Right ventricle myocardium superior (tissue), 1 donor: ENCODE measurements at regions not wholly inside any gene's neighbourhood (a gene's known extent, or its start where the extent isn't known, plus 50 kb on each side); places are given as distances from the start of the nearest gene placed in this dataset.

Experiments
- ATAC-seq: fragments of 200-7000 bp; cut with Tn5 transposase; one replicate; pipeline ENCODE4 v1.9.1; 2020; ENCODE audit warnings: mild to moderate bottlenecking; ENCODE audit not compliant: poor library complexity
- DNase-seq: peaks from one replicate; pipeline ENCODE4 v3.0.0-alpha.2; 2020
- intact Hi-C: fragments of 100-400 bp; cut with DNase I; formaldehyde crosslinking; loops from one replicate; pipeline ENCODE4 v1.11.2; 2022
- donor health status: DM: no; HTN: yes; CAD: no; lungs with severe emphysema.

GRCh38 chr9:113764572-113764971 is 111.5 kb upstream of the ZNF618 start:
- ATAC-seq = no peak
- intact Hi-C loops = no loop called here
- no peak for DNase-seq

GRCh38 chr9:113769412-113769811 is 106.7 kb upstream of the ZNF618 start:
- ATAC-seq (no peak), DNase-seq (no peak)
- intact Hi-C loops = no loop called here

- no peak for DNase-seq
- intact Hi-C loops = no loop called here
- ATAC-seq = no peak
These were observed 105.7 kb upstream of the ZNF618 start for GRCh38 chr9:113770396-113770795.

GRCh38 chr9:113771199-113771598 is 104.9 kb upstream of the ZNF618 start:
- peak; percentile 64 for ATAC-seq
- no peak for DNase-seq
- intact Hi-C loops = no loop called here

- intact Hi-C loops = no loop called here
- DNase-seq (no peak), ATAC-seq (peak; percentile 79)
These were observed 103.8 kb upstream of the ZNF618 start for GRCh38 chr9:113772121-113772810.

- DNase-seq (no peak), ATAC-seq (no peak)
- intact Hi-C loops = no loop called here
These were observed 101.1 kb upstream of the ZNF618 start for GRCh38 chr9:113774963-113775362.

- intact Hi-C loops = no loop called here
- ATAC-seq = no peak
- no peak for DNase-seq
These were observed 100.4 kb upstream of the ZNF618 start for GRCh38 chr9:113775749-113776148.

DNA sequence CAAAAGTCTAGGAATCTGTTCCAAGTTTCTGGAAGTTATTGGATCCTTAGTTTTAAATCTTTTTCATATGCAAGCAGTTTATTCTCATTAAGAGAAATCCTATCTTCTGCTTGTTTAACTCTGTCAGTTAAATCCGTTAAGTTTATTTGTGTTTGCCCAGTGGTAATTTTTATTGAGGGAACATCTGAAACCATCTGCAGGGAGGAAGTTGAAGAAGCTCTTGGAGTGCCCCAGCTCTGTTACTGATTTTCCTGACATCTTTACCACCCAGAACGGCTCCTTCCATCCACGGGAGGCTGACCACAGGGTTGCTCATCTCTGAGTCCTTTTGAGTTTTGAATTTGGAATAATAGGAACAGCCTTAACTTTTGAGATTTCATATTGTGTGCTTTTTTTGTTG is 99.9 kb upstream of the ZNF618 start:
- DNase-seq (no peak), ATAC-seq (no peak)
- intact Hi-C loops = no loop called here

DNA sequence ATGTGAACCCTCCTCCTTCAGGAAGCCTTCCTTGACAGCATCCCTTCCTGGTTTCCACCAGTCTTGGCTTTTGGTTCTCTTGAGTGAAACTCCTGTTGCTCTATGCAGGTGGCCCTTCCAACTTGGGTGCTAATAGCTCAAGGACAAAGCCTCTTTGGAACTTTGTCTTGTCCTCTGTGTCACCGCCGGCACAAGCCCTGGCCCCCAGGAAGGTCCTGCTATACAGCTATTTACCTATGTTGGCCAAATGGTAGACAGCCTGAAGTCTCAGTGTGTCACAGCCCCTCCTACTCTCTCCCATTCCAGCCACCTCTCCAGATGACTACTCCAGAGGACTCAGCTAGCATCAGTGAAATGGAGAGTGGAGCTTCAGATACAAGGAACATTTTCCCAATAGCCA is 94.7 kb upstream of the ZNF618 start:
- ATAC-seq (no peak), DNase-seq (no peak)
- intact Hi-C loops = no loop called here

DNA sequence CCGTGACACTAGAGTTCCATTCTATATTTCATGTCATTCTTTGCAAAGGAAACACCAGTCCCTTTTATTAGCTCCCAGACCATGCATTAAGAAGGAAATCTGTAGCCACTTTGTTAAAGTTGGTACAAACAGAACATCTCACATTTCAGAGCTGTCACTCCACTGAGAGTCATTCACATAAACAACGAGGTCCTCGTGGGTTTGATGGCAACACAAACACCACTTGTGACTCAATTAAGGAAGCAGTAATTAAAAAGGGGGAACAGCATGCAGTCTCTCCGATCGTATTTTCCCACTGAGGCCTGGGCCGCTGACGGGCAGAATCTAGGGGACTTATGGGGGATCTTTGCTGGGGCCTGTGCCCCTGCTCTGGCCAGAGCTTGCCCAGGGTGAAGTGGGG is 94.2 kb upstream of the ZNF618 start:
- no peak for DNase-seq
- intact Hi-C loops = no loop called here
- ATAC-seq = no peak

DNA sequence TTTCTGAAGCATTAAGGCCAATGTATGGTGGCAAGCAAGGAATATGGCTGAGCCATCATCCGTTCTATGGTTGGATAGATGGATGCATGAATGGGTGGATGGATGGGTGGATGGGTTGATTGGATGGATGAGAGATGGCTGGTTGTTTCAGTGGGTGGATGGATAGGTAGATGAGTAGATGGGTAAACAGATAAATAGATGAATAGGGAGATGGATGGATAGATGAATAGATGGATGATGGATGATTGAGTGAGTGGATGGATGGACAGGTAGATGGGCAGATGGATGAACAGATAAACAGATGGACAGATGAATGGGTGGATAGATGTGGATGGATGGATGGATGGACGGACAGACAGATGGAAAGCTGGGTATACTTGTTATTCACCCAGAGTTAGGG is 92.6 kb upstream of the ZNF618 start:
- DNase-seq = no peak
- no peak for ATAC-seq
- intact Hi-C loops = no loop called here

DNA sequence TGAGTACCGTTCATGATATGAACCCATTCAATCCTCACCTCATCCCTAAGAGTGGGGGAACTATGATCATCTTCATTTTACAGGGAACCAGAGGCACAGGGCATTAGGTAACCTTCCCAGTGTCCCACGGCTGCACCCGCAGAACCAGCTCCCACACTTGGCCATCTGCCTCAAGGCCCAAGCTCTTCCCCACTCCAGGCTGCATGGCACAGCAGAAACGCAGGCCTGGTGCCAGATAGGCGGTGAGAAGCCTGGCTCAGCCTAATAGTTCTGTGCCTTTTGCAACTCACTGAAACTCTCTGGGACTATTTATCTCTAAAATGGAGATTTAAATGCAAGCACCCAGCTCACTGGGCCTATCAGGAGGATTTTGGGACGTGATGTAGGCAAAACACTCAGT is 90.8 kb upstream of the ZNF618 start:
- intact Hi-C loops = no loop called here
- peak; percentile 76 for ATAC-seq
- DNase-seq = peak; percentile 57

GRCh38 chr9:113786071-113786470 is 90.0 kb upstream of the ZNF618 start:
- intact Hi-C loops = no loop called here
- DNase-seq (no peak), ATAC-seq (no peak)

DNA sequence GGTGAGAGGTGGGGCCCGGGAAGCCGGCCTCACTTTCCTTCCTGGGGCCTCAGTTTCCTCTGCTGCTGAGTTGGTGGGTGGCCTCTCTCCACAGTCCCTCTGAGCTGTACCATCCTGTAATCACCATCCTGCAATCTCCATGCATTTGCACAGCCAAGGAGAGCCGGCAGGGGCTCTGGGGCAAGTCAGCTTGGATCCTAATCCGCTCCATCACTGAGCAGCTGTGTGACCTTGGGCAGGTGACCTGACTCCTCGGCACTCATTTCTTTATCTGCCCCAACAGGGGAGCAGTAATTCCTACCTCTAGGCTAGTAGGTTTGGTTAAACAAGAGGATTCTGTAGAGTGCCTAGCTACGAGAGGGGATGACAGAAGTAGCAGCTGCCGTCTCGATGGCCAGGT is 88.2 kb upstream of the ZNF618 start:
- ATAC-seq = no peak
- DNase-seq = no peak
- intact Hi-C loops = no loop called here

- DNase-seq (no peak), ATAC-seq (no peak)
- intact Hi-C loops = no loop called here
These were observed 87.3 kb upstream of the ZNF618 start for GRCh38 chr9:113788616-113789330.

GRCh38 chr9:113790093-113790492 is 86.0 kb upstream of the ZNF618 start:
- no peak for DNase-seq
- intact Hi-C loops = no loop called here
- no peak for ATAC-seq

DNA sequence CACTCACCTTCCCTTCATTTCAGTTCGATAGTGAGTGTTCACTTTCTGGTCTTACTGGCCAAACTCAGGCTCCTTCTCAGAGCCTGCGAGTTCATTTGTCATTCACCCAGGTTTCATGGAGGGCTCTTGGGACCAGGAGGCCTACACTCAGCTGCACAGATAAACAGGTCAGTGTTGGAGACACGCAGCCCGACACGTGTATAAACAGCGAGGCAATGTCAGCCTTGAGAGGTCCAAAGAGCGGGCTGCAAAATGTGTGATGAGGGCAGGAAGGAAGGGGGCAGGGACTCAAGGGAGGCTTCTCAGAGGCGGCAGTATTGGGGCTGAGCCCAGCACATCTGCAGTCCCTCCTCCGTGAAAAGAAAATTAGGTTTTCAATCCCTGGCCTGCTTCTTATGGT is 82.6 kb upstream of the ZNF618 start:
- ATAC-seq (no peak), DNase-seq (no peak)
- intact Hi-C loops = no loop called here

GRCh38 chr9:113794721-113795120 is 81.4 kb upstream of the ZNF618 start:
- no peak for ATAC-seq
- intact Hi-C loops = no loop called here
- no peak for DNase-seq

DNA sequence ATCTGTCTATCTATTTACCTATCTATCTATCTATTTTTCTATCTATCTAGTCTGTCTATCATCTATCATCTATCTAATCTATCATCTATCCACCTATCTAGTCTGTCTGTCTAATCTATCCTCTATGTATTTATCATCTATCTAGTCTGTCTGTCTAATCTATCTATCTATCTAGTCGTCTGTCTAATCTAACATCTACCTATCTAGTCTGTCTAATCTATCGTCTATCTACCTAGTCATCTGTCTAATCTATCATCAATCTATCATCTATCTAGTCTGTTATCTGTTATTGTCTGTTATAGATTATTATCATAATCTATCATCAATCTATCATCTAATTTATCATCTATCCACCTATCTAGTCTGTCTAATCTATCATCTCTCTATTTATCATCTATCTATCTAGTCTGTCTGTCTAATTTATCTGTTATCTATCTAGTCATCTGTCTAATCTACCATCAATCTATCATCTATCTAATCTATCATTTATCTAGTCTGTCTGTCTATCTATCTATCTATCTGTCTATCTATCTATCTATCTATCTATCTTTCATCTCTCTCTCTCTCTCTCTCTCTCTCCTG is 80.2 kb upstream of the ZNF618 start:
- ATAC-seq = no peak
- DNase-seq = no peak
- intact Hi-C loops = no loop called here

- ATAC-seq (no peak), DNase-seq (no peak)
- intact Hi-C loops = no loop called here
These were observed 79.3 kb upstream of the ZNF618 start for GRCh38 chr9:113796646-113797426.
